B cell (primary cell): ENCODE measurements at regions not wholly inside any gene's neighbourhood (a gene's known extent, or its start where the extent isn't known, plus 50 kb on each side); places are given as distances from the start of the nearest gene placed in this dataset.

Experiments used
- ATAC-seq: fragments of 200-7000 bp; cut with Tn5 transposase; one replicate; pipeline ENCODE4 v1.10.0; 2021; ENCODE audit warnings: low read depth, mild to moderate bottlenecking, moderate number of reproducible peaks, moderate library complexity
- CTCF ChIA-PET: fragments of 350-600 bp; sonication (Branson Sonifier 250); formaldehyde crosslinking; loops from one replicate; lab custom pipeline; 2021; ENCODE audit warnings: antibody characterized with exemption, inconsistent platforms; lab: Charles Lee
- POLR2A ChIA-PET: fragments of 350-600 bp; sonication (Branson Sonifier 250); formaldehyde crosslinking; loops from one replicate; lab custom pipeline; 2021; ENCODE audit warnings: antibody characterized with exemption; lab: Charles Lee
- DNase-seq: peaks from one replicate; pipeline ENCODE4 v3.0.0; 2013
- H2AFZ ChIP-seq: 2 replicates; pipeline ENCODE4 v1.6.1; 2012; ENCODE audit warnings: mild to moderate bottlenecking, low read depth, low read length; ENCODE audit not compliant: insufficient read depth, poor library complexity, severe bottlenecking
- H3K27ac ChIP-seq, 2 donors: 1 replicate in 1 of 2; 2 replicates in 1 of 2; pipeline ENCODE4 v1.5.1; 2012 to 2013; ENCODE audit warnings: low read length in 2 of 2, mild to moderate bottlenecking in 2 of 2, moderate library complexity in 1 of 2
- H3K27me3 ChIP-seq, 4 experiments: fragments of 200-600 bp in 1 of 4; sonication (generic) in 1 of 4; replicated peaks in 1 of 4; 1 replicate in 2 of 4; 2 replicates in 2 of 4; pipeline versions ENCODE4 v1.6.1 to v1.7.0; 2013 to 2016; ENCODE audit warnings: low read length in 3 of 4, mild to moderate bottlenecking in 2 of 4, mixed read lengths in 1 of 4, moderate library complexity in 1 of 4; ENCODE audit not compliant: insufficient read depth in 4 of 4, control insufficient read depth in 3 of 4; ENCODE audit errors: control extremely low read depth in 1 of 4
- H3K36me3 ChIP-seq, 2 experiments: replicated peaks in 1 of 2; 1 replicate in 1 of 2; 2 replicates in 1 of 2; pipeline versions ENCODE4 v1.6.1 to v1.7.1; 2013; ENCODE audit warnings: low read length in 1 of 2; ENCODE audit not compliant: insufficient read depth in 2 of 2, control insufficient read depth in 1 of 2; ENCODE audit errors: control extremely low read depth in 1 of 2, extremely low read depth in 1 of 2
- H3K4me1 ChIP-seq, 2 donors: fragments of 200-600 bp in 1 of 2; sonication (generic) in 1 of 2; 1 replicate in 1 of 2; 2 replicates in 1 of 2; pipeline versions ENCODE4 v1.5.1 to v1.6.1; 2013 to 2017; ENCODE audit warnings: low read length in 2 of 2; ENCODE audit not compliant: control insufficient read depth in 2 of 2, insufficient read depth in 2 of 2
- H3K4me2 ChIP-seq: replicated peaks from 2 replicates; pipeline ENCODE3; 2012; ENCODE audit warnings: mild to moderate bottlenecking, low read depth, low read length; ENCODE audit not compliant: poor library complexity, severe bottlenecking
- H3K4me3 ChIP-seq, 5 experiments: fragments of 200-600 bp in 1 of 5; sonication (generic) in 1 of 5; 1 replicate in 3 of 5; 2 replicates in 2 of 5; pipeline versions ENCODE4 v1.5.1 to v1.7.0; 2011 to 2016; ENCODE audit warnings: low read length in 4 of 5, mild to moderate bottlenecking in 4 of 5, low read depth in 2 of 5, control low read depth in 1 of 5, moderate library complexity in 1 of 5; ENCODE audit not compliant: insufficient read depth in 1 of 5; ENCODE audit errors: control extremely low read depth in 1 of 5, extremely low read depth in 1 of 5
- H3K79me2 ChIP-seq: fragments of 200-600 bp; sonication (generic); one replicate; pipeline ENCODE4 v1.6.0; 2016; ENCODE audit warnings: low read length; ENCODE audit not compliant: control insufficient read depth, insufficient read depth
- H3K9ac ChIP-seq: fragments of 200-600 bp; sonication (generic); 2 replicates; pipeline ENCODE4 v1.6.1; 2017; ENCODE audit warnings: mild to moderate bottlenecking, low read length, moderate library complexity
- H3K9me3 ChIP-seq, 3 donors: one replicate each; pipeline versions ENCODE4 v1.6.1 to v1.7.1; 2013; ENCODE audit warnings: low read length in 2 of 3; ENCODE audit not compliant: control insufficient read depth in 2 of 3, insufficient read depth in 1 of 3; ENCODE audit errors: control extremely low read depth in 1 of 3
- H4K20me1 ChIP-seq: 2 replicates; pipeline ENCODE4 v1.6.0; 2012; ENCODE audit warnings: mild to moderate bottlenecking, low read length; ENCODE audit not compliant: insufficient read depth, control insufficient read depth, poor library complexity, severe bottlenecking
- H3K27ac Mint-ChIP-seq: one replicate; pipeline ENCODE4 v1.8.0; 2021; ENCODE audit warnings: mixed read lengths
- H3K27me3 Mint-ChIP-seq: one replicate; pipeline ENCODE4 v1.8.0; 2021; ENCODE audit warnings: mixed read lengths
- H3K4me1 Mint-ChIP-seq: one replicate; pipeline ENCODE4 v1.8.0; 2021; ENCODE audit warnings: mixed read lengths
- H3K4me3 Mint-ChIP-seq: one replicate; pipeline ENCODE4 v1.8.0; 2021; ENCODE audit warnings: mixed read lengths
- H3K9me3 Mint-ChIP-seq: one replicate; pipeline ENCODE4 v1.8.0; 2022; ENCODE audit warnings: mixed read lengths; ENCODE audit not compliant: insufficient read depth
- EZH2 ChIP-seq: IDR thresholded peaks from 2 replicates; pipeline ENCODE4 v1.6.1; 2012; ENCODE audit warnings: borderline replicate concordance, low read depth, mild to moderate bottlenecking, moderate library complexity, low read length; ENCODE audit not compliant: insufficient read depth, poor library complexity, severe bottlenecking
- WGBS: methylation state at CpG from one replicate; pipeline ENCODE4 v1.1.5; 2013; ENCODE audit warnings: missing lambda C conversion rate; ENCODE audit not compliant: insufficient coverage; 5-methylcytosine and 5-hydroxymethylcytosine counted together
- intact Hi-C: fragments of 100-400 bp; cut with micrococcal nuclease; formaldehyde crosslinking; loops from one replicate; pipeline ENCODE4 v1.10.0; 2022
- TF ChIP-seq, protein P1 (sequence below): fragments of 200-600 bp; IDR thresholded peaks from one replicate; pipeline ENCODE4 v1.8.0; 2022; ENCODE audit warnings: antibody characterized with exemption, mild to moderate bottlenecking

GRCh38 chr14:101374373-101375338, 186.6 kb upstream of the DIO3 start:
- TF ChIP-seq EZH2: no peak
- TF ChIP-seq, protein P1, sequence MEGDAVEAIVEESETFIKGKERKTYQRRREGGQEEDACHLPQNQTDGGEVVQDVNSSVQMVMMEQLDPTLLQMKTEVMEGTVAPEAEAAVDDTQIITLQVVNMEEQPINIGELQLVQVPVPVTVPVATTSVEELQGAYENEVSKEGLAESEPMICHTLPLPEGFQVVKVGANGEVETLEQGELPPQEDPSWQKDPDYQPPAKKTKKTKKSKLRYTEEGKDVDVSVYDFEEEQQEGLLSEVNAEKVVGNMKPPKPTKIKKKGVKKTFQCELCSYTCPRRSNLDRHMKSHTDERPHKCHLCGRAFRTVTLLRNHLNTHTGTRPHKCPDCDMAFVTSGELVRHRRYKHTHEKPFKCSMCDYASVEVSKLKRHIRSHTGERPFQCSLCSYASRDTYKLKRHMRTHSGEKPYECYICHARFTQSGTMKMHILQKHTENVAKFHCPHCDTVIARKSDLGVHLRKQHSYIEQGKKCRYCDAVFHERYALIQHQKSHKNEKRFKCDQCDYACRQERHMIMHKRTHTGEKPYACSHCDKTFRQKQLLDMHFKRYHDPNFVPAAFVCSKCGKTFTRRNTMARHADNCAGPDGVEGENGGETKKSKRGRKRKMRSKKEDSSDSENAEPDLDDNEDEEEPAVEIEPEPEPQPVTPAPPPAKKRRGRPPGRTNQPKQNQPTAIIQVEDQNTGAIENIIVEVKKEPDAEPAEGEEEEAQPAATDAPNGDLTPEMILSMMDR: no peak
- Histone ChIP-seq H3K4me1 (no peaks in the 10 kb centered on the region), H3K27ac (no peak overlapping the region), H4K20me1 (no peaks in the 10 kb centered on the region), H3K9me3 (peaks cover 0 to 10% (median 0%) of the 10 kb centered on the region in 3 donors), H3K4me3 (no peak overlapping the region), H3K4me2 (no peak overlapping the region), H3K27me3 (peaks cover 0 to 4% (median 0%) of the 10 kb centered on the region in 4 experiments), H3K9ac (no peak overlapping the region), H2AFZ (no peak overlapping the region), H3K79me2 (no peaks in the 10 kb centered on the region), H3K36me3 (no peaks in the 10 kb centered on the region)
- POLR2A ChIA-PET: no interaction called here
- WGBS: 94% methylated on average over 15 of the region's 19 CpGs
- no peaks in the 10 kb centered on the region for H3K4me1 Mint-ChIP-seq
- H3K9me3 Mint-ChIP-seq: no peaks in the 10 kb centered on the region
- H3K27ac Mint-ChIP-seq: no peak overlapping the region
- H3K27me3 Mint-ChIP-seq: peaks cover 15% of the 10 kb centered on the region
- intact Hi-C loops: no loop called here
- H3K4me3 Mint-ChIP-seq: no peak overlapping the region
- ATAC-seq (no peak), DNase-seq (no peak)
- CTCF ChIA-PET: no interaction called here

- 85% methylated on average over 4 of the region's 5 CpGs for WGBS
- no peak overlapping the region for H3K4me3 ChIP-seq
- no peaks in the 10 kb centered on the region for H3K79me2 ChIP-seq
- TF ChIP-seq EZH2: no peak
- TF ChIP-seq, protein P1: no peak
- H3K9me3 Mint-ChIP-seq: no peaks in the 10 kb centered on the region
- no peaks in the 10 kb centered on the region for H3K36me3 ChIP-seq
- intact Hi-C loops: no loop called here
- no peak for ATAC-seq
- H3K4me3 Mint-ChIP-seq: no peak overlapping the region
- H4K20me1 ChIP-seq: no peaks in the 10 kb centered on the region
- no peak overlapping the region for H3K9ac ChIP-seq
- ChIA-PET POLR2A (no interaction called here), CTCF (no interaction called here)
- no peaks in the 10 kb centered on the region for H3K4me1 ChIP-seq
- no peak overlapping the region for H2AFZ ChIP-seq
- H3K27ac ChIP-seq: no peak overlapping the region
- peaks cover 0 to 4% (median 0%) of the 10 kb centered on the region in 4 experiments for H3K27me3 ChIP-seq
- peaks cover 15% of the 10 kb centered on the region for H3K27me3 Mint-ChIP-seq
- no peak overlapping the region for H3K27ac Mint-ChIP-seq
- H3K4me1 Mint-ChIP-seq: no peaks in the 10 kb centered on the region
- peaks cover 0 to 15% (median 2%) of the 10 kb centered on the region in 3 donors for H3K9me3 ChIP-seq
- no peak overlapping the region for H3K4me2 ChIP-seq
- no peak for DNase-seq
Measured at GRCh38 chr14:101377069-101377468, 184.2 kb upstream of the DIO3 start.
